CMK (cell line): ENCODE measurements at regions not wholly inside any gene's neighbourhood (a gene's known extent, or its start where the extent isn't known, plus 50 kb on each side); places are given as distances from the start of the nearest gene placed in this dataset.

Experiments used
- DNase-seq: peaks from one replicate; pipeline ENCODE4 v3.0.0-alpha.2; 2010; ENCODE audit warnings: low read depth

DNA sequence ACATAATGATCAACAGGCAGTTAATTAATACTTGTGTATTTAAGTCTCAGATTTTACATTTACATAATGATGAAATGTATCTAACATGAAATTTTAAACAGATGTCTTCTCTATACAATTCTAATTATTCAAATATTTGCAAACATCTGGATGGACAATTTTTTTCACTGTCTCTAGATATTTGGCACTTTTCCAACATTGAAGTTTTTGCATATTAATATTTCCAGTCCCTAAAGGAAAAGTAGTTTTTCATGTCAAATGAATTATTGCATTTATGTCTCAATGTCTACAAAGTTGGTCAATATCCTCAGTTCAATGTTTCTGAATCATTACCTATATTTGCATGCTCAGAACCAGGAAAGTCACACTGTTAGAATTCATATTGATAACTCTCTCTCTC, 560.9 kb upstream of the PKDCC start:
- DNase-seq, result no peak

DNA sequence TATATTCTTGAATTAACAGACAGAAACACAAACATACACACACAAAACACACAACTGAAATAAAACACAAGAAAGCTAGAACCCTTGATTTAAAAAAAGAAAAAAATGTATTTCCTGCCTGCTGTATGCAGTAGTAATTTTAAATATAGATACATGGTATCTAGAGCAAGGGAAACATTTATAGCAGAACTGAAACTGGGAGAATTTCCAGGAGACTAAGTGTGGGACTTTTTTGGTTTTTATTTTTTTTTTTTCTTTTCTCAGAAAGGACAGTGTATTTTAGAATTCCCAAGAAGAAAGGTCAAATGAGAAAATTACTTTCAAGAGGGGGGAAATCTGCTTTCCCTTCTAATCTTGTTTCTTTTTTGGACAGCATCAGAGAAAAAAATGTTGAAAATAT, 558.9 kb upstream of the PKDCC start:
- no peak for DNase-seq

DNA sequence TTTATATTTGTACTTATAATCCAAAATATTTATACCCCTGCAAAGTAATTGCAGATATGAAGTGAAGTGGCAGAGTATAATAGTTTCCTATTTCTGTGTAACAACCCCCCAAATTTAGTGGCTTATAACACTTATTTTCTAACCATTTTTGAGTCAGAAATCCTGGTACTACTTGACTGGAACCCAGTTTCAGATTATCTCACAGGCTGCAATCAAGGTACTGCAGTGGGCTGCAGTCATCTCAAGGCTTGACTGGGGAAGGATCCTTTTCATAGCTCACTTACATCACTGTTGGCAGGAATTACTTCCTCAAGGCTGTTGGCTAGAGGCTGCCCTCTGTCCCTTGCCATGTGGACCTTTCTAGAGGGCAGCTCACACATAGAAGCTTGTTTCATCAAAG, 558.2 kb upstream of the PKDCC start:
- no peak for DNase-seq

DNA sequence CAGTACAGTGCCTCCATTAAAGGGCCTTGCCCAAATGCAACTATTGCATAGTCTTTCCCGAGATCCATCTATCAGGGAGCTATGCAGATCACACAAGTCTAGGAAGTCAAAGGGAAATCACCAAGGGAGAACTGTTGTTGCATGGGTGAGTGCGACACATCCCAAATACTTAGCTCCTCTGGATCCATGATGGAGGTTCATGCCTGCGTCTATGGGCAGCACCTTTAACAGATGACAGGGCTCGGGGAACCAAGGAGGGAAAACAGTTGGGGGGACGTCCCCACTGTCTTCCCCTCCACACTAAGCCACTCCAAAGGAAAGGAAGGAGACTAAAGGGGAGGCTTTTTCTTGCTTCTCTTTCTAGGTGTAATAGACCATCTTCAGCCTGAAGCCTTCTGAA, 552.8 kb upstream of the PKDCC start:
- DNase-seq, result no peak

DNA sequence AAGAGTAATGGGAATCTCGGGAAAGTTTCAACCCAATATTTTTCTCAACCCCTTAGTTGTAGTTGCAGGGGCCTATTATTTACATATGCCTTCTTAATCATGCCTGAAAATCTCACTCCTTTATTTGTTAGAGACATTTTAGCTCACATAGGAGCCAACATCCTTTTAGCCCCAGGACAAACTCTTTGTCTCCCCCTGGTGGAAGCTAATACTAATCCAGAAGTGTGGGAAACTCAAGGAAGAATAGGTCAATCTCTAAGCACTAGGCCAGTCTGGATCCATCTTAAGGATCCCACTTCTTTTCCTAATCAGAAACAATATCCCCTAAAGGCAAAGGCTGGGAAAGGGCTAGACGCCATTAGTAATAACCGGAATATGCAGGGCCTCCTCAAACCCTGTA, 550.9 kb upstream of the PKDCC start:
- DNase-seq, result no peak

DNA sequence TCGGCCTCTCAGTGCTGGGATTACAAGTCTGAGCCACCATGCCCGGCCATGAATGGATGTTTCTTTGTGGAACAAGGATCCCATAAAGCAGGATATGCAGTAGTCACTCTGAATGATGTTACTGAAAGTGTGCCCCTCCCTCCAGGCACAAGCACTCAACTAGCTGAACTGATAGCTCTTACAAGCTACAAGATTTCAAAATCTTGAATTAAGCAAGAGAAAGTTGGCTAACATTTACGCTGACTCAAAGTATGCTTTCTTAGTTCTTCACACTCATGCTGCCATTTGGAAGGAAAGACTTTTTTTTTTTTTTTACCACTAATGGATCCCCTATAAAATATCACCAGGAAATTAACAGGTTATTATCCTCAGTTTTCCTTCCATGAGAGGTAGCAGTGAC, 549.0 kb upstream of the PKDCC start:
- DNase-seq, result no peak

DNA sequence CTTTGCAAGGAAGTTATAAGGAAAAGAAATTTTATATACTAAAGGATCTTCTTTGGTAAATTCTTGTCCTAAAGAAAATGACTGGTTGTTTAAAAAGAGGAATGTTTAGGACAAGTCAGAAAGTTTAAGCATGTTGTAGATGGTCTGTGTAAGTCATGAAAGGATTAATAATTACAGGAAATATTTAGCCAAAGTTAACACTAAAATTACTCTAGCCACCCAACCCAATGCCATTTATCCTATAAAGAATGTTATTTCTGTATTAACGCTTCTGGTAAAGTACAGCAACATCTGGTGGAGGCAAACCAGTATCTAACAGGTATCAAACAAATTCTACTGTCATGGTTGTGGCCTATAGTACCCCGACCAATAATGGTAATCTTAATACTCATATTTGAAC, 546.9 kb upstream of the PKDCC start:
- DNase-seq, result no peak

DNA sequence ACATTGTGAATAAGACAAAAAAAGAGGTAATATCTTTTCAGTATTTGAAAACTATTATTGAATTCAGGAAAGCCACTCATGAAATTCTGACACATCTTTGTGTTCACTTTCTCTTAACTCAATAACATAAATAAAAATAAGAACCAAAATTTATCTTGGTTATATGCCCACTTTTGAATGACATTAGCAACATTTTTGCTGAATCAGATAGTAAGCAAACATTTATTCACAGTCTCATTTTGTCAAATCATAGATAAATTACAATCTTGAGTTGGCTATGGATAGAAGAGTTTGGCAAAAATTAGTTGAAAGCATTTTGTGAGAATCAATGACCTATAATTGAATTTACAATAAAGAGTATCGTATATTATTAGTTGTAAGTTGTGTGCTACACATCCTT, 545.1 kb upstream of the PKDCC start:
- DNase-seq, result no peak

DNA sequence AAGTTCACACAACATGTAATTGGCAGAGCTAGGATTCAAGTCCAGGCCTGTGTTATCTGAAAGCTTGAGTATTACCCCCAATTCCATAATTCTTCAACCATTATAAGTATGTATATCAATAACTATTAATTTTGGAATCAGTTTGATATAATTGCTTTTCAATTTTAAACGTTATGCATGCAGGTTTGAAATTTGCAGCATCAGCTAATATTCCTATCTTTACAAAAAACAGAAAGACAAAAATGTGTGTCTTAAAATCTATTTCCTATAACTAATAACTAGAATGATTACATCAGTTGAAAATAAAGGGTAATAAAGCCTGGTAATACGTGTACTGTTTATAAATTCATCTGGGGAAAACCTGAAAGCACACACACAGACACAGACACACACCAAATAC, 543.3 kb upstream of the PKDCC start:
- DNase-seq, result no peak

DNA sequence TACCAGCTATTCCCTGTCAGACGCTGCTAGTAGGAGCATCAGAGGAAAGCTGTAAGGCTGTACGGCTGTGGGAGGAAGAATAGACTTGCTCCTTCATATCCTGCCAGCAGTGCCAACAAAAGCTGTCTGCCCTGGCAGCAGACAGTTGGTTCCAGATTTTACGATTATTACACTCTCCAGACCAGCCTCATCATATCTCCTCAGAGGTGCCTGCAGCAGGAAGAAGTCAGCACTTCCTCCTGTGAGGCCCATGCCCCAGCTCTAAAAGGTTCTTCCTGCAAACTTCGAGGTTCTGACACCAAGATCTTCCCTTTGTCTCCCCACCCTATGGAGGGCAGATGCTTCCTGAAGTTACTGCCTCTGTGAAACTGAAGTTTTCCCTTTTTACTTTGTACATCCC, 537.7 kb upstream of the PKDCC start:
- DNase-seq, result peak; percentile 54

DNA sequence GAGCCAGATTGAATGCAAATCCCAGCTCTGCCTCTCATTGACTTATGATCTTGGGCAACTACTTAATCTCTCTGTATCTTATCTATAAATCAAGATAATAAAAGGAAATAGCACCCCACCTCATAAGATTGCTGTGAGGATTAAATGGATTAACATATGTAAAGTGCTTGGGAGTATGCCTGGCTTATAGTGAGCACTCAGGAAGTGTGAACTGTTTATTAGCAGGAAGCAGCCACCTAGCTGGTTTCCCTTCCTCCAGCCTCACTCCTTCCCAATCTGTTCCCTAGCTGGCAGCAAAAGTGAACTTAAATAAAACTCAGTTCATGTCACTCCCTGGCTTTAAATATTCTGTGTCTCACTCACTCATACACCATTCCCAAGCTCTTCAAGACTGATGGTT, 526.6 kb upstream of the PKDCC start:
- no peak for DNase-seq

DNA sequence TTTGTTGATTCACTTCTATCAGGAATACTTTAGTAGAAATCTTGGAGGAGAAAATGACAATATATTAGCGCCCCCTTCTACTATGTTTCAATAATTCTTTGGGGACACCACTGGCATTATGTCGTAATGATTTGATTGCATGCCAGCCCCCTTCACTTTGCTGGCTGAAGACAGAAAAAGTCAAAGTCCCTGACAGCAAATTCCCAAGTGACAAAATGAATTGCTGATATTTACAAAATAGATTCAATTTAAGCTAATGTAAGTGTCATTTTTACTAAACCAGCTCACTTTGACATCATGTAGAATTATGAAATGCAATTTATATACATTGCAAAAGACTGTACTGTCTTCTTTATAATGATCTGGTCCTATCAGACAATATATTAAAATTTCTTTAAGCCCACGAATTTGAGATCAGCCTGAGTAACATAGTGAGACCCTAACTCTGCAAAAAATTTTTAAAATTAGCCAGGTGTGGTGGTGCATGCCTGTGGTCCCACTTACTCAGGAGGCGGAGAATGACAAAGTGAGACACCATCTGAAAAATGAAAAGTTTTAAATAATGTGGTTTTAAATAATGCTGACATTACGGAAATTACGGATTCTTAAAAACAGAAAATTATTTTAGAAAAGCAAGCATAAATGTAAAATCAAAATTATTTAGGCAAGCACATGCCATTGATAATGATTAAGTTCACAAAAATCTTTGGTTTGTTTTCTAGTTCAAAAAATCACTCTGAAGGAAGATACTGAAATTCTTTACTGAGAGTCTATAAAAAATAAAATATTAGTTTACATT, 520.1 kb upstream of the PKDCC start:
- no peak for DNase-seq

DNA sequence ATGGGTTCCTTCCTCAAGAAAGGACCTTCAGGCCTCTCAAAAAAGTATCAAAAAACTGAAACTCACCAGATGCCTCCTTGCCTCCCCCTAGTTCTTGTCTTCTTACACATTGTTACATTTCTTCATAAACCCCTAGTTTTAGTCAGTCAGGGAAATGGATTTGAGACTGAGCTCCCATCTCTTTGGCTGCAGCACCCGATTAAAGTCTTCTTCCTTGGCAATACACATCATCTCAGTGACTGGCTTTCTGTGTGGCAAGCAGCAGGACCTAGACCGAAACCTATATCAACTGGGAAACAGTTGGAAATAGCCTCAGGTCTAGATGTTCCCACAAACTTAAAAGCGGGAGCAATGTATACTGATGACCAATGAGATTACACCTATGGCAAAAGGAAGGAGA, 512.2 kb upstream of the PKDCC start:
- DNase-seq, result no peak

DNA sequence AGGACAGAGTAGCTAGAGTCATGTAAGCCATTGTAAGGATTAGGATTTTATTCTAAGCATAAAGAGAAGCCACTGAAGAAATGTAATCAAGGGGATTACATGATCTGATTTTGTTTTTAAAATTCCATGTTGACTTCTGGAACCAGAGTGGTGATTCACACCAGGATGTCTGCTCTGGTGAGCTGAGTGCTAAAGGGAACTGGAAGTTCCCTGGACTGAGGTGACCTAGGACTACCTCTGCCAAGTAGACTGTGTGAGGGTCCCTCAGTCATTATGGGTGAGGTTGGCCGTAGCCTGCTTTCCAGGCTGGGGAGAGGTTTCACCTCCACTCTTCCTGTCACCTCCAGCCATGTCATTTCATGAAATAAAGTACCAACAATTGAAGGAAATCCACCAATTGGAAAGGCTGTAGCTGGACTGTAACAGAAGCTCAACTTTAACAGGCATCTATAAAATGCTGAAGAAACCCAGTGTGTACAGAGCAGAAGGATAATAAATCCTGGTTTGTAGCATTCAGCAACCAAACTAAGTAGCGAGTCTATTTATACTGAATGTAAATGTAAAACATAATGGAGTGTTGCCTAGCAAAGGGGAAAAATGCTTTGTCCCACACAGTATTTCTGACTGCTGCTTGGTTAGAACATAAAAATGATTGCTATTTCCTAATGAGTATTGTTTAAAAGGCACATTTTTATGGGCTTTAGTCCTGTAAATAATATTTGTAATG, 507.4 kb upstream of the PKDCC start:
- DNase-seq, result no peak

DNA sequence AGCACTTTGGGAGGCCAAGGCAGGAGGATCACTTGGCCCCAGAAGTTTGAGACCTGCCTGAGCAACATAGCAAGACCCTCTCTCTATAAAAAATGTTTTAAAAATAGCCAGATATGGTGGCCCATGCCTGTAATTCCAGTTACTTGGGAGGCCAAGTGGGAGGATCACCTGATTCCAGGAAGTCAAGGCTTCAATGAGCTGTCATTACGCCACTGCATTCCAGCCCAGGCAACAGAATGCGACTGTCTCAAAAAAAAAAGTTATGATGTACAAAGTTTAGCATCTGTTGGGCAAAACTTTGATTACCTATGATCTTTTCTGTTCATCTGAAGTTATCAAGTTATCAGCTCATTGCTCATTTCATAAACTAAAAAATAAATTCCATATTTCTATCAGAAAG, 504.1 kb upstream of the PKDCC start:
- DNase-seq, result no peak

DNA sequence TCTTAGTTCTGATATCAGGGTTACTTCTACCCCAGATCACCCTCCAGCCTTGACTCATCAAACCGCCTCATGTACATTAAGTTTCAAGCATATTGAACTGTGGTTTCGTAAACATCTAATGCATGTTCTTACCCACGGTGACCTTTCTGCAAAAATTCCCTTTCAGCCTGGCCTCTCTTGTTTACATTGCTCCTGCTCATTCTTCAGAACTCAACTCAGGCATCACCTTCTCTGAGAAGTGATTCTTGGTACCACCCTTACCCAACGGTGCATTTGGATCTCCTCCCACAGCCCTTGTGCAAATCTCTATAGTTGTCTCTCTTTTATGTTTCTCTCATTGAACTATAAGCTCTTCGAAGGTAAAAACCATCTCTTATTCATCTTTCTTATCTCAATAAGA, 503.1 kb upstream of the PKDCC start:
- DNase-seq, result no peak

DNA sequence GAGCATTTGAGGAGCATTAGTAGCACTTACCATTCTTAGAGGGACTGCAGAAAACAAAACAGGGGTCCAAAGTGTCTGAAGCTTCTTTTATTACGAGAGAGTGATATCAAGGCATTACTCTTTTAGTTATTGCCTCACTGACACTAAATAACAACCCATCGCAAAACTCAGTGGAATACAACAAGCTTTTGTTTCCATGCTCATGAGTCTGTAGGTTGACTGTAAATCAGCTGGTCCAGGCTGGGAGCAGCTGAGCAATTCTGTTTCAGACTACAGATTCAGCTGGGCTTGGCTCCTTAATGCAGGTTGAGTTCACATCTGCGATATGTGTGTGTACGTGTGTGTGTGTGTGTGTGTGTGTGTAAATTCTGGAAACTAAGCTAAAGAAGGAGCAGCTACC, 501.8 kb upstream of the PKDCC start:
- no peak for DNase-seq

DNA sequence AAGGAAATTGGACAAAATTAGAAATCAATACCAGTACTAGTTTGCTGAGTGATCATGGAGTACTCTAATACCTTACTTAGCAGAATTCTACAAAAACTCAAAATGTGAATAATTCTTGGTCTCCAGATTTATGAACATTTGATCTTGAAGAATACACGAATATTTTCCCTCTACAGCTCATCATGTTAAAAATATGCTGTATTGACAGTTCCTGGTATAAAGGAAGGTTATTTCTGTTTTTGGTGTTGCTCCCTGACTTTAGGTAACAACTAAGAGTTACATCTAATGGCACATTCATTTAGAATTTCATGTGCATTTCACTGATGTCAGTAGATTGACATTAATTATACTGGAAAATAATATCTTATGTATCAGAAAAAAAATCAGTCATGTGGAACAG, 479.2 kb upstream of the PKDCC start:
- no peak for DNase-seq

DNA sequence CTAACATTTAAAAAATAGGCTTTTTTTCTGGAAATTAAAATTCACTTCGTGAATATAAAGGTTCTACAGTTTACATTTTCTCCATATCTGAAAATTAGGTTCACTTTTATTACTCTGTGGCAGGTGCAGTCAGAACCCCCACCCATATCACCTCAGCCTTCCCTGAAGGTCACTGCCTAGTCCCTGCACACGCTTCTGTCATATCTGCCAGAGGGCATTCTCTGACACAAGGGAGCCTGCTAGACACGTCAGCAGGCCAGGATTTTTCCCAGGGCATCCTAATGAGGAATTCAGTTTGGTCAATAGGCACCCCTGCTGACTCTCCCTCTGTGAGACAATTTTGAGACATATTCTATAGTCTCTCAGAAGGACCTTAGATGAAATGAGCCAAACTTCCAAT, 475.7 kb upstream of the PKDCC start:
- no peak for DNase-seq

DNA sequence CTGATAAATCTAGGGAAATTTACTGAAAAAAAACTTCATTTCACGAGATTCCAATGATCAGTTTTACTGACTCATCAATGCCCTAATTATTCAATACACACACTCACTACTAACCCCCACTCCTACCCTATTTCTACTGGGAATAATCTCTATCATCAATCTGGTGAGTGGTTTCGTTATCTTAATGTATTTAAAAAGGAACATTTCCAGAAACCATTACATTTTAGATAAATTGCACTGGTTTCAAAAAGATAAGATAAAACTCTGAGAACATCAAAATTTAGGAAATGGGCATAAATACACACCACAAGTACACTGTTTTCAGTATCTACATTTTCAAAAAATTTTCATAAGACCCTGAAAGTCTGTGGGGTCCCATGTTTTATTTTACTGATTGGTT, 471.4 kb upstream of the PKDCC start:
- no peak for DNase-seq

DNA sequence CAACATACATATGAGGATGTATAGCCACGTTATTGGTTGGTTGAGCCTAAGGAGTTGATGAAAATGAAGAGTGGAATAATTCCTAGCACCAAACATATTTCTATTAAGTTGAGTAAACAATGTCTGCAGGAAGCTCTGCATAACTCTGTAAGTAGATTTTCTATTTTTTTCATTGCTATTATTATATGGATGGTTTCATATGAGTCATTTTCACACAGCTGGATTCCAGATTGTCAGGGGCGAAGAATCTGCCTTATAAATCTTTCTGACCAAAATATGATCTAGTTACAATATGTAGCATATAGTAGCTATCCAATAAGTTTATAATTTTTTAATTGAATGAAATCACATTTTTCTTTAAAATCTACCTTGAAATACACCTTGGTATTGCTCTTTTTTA, 468.0 kb upstream of the PKDCC start:
- no peak for DNase-seq

DNA sequence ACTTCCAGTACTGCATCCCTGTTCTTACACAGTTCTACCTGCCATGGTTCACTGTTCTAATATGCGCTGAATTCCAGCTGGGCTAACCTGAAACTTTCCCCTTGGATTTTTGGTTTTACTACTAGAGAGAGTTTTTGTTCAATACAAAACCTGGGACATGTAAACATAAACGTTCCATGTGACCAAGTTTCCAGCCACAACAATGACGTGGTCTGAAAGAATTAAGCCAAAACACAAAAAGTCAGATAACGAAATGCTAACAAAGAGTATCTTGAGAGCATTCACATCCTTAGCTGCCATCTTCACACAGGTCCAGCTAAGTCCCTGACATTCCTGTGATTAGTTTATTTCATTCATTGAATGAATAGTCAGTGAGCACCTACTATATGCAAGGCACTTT, 467.0 kb upstream of the PKDCC start:
- DNase-seq, result no peak

DNA sequence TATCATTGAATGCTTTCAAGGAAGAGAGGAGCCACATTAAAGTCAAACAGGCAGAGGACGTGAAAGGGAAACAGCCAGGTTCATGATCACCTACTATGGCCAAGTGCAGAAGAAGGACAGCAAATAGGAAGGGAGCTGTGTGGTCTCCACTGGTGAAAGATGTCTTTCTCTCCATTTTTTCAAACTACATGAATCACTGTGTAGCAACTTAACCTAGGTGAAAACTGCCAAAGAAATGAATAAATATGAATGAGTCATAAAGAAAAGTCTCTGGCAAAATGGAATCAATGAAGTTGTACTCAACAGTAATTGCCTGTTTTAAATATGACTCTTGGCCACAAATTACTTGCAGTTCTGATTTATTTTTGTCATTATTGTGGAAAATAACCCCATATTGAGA, 452.6 kb upstream of the PKDCC start:
- no peak for DNase-seq

DNA sequence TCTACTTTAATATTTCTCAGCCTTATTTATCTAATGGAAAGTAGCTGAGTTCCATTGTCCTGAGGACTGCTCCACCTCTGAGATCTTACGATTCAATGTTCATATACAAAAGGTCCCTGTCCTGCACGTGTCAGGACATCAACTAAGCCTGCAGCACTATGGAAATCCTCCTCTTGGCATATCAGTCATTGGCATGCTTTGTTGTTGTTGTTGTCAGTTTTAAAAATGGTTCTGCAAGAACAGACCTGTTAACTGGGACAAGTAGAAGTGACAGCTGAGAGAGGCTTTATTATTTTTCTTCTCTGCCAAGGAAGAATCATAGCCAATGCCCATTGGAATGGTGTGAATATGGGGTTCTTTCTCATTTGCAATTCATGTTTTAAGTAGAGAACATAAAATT, 450.1 kb upstream of the PKDCC start:
- DNase-seq, result no peak
